ENCODE measurements at regions not wholly inside any gene's neighbourhood (a gene's known extent, or its start where the extent isn't known, plus 50 kb on each side); places are given as distances from the start of the nearest gene placed in this dataset.

DNA sequence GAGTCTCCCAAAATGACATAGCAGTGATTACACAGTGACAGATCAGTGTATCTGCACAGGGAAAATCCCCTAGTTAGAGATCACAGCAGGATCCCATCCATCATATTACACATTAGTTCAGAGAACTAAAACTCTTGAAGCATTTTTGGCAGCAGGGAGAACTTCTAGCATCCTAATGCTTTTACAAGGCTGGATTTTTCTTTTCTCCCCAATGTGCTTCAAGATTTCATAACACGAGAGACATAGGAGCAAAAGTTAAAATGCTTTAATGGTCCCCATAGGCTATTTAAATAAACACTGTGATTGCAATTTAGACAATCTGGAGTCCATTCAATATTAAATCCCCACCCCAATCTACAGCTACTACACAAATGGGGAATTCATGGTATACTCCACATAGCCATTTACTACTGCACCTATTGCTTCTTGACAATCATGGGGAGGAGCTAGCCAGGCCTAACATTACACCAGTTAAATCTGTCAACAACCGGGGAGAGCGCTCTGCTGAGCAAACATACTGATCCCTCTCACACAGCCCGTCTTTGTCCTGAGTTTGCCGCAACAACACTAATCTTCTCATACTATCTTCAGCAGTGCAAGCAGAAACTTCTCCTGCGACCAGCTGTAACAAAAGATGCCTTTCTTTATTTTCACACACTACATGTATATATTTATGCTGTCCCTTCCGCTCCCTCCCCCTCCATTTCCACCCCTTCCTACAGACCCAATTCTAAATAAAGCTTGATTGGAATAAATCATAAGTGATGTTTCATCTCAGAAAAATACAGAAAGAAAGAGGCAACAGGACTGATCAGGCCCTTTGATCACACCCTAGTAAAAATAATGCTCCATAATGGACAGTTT is 120.3 kb upstream of the SOX5 start (continued):
- TF ChIP-seq JUND (CRISPR knock-in tag; IDR thresholded peaks at IDR 0.05) (no peak), ZNF790 (CRISPR knock-in tag; IDR thresholded peaks at IDR 0.05; ENCODE audit: borderline replicate concordance) (no peak), CCDC6 (CRISPR knock-in tag; IDR thresholded peaks at IDR 0.05) (0 out of 2 replicates have a peak, but pooled peaks have one; percentile 43), ZSCAN25 (CRISPR knock-in tag; IDR thresholded peaks at IDR 0.05) (no peak), MBNL3 (CRISPR knock-in tag; conservative IDR thresholded peaks at IDR 0.05) (no peak), PRMT3 (CRISPR knock-in tag; IDR thresholded peaks at IDR 0.05; ENCODE audit: borderline replicate concordance, low read depth) (0 out of 2 replicates have a peak, but pooled peaks have one; percentile 49), ZNF841 (CRISPR knock-in tag; IDR thresholded peaks at IDR 0.05; ENCODE audit: borderline replicate concordance) (no peak), ZNF589 (CRISPR knock-in tag; conservative IDR thresholded peaks at IDR 0.05) (no peak), ZNF10 (CRISPR knock-in tag; IDR thresholded peaks at IDR 0.05; ENCODE audit: borderline replicate concordance, low read depth) (no peak), NBN (conservative IDR thresholded peaks at IDR 0.05) (no peak), TP53 (CRISPR knock-in tag; conservative IDR thresholded peaks at IDR 0.05) (no peak), SATB2 (CRISPR knock-in tag; IDR thresholded peaks at IDR 0.05) (no peak), ZNF619 (CRISPR knock-in tag; IDR thresholded peaks at IDR 0.05) (no peak), KDM5B (CRISPR knock-in tag; IDR thresholded peaks at IDR 0.05; ENCODE audit: borderline replicate concordance) (no peak)
- TF ChIP-seq, protein P1, sequence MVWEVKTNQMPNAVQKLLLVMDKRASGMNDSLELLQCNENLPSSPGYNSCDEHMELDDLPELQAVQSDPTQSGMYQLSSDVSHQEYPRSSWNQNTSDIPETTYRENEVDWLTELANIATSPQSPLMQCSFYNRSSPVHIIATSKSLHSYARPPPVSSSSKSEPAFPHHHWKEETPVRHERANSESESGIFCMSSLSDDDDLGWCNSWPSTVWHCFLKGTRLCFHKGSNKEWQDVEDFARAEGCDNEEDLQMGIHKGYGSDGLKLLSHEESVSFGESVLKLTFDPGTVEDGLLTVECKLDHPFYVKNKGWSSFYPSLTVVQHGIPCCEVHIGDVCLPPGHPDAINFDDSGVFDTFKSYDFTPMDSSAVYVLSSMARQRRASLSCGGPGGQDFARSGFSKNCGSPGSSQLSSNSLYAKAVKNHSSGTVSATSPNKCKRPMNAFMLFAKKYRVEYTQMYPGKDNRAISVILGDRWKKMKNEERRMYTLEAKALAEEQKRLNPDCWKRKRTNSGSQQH (CRISPR knock-in tag; IDR thresholded peaks at IDR 0.05; ENCODE audit: low read depth): no peak
- TF ChIP-seq, protein P2, sequence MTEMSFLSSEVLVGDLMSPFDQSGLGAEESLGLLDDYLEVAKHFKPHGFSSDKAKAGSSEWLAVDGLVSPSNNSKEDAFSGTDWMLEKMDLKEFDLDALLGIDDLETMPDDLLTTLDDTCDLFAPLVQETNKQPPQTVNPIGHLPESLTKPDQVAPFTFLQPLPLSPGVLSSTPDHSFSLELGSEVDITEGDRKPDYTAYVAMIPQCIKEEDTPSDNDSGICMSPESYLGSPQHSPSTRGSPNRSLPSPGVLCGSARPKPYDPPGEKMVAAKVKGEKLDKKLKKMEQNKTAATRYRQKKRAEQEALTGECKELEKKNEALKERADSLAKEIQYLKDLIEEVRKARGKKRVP (CRISPR knock-in tag; IDR thresholded peaks at IDR 0.05): peak in 1 of 2 experiments; percentile 78; a peak in 2 of 4 replicates
- TF ChIP-seq, protein P3, sequence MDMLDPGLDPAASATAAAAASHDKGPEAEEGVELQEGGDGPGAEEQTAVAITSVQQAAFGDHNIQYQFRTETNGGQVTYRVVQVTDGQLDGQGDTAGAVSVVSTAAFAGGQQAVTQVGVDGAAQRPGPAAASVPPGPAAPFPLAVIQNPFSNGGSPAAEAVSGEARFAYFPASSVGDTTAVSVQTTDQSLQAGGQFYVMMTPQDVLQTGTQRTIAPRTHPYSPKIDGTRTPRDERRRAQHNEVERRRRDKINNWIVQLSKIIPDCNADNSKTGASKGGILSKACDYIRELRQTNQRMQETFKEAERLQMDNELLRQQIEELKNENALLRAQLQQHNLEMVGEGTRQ (IDR thresholded peaks at IDR 0.05; ENCODE audit: low read depth, low read length): no peak
- TF ChIP-seq, protein P3 (CRISPR knock-in tag; IDR thresholded peaks at IDR 0.05; ENCODE audit: borderline replicate concordance): no peak
- TF ChIP-seq, protein P4, sequence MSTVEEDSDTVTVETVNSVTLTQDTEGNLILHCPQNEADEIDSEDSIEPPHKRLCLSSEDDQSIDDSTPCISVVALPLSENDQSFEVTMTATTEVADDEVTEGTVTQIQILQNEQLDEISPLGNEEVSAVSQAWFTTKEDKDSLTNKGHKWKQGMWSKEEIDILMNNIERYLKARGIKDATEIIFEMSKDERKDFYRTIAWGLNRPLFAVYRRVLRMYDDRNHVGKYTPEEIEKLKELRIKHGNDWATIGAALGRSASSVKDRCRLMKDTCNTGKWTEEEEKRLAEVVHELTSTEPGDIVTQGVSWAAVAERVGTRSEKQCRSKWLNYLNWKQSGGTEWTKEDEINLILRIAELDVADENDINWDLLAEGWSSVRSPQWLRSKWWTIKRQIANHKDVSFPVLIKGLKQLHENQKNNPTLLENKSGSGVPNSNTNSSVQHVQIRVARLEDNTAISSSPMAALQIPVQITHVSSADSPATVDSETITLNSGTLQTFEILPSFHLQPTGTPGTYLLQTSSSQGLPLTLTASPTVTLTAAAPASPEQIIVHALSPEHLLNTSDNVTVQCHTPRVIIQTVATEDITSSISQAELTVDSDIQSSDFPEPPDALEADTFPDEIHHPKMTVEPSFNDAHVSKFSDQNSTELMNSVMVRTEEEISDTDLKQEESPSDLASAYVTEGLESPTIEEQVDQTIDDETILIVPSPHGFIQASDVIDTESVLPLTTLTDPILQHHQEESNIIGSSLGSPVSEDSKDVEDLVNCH (CRISPR knock-in tag; IDR thresholded peaks at IDR 0.05): no peak
- TF ChIP-seq, protein P5, sequence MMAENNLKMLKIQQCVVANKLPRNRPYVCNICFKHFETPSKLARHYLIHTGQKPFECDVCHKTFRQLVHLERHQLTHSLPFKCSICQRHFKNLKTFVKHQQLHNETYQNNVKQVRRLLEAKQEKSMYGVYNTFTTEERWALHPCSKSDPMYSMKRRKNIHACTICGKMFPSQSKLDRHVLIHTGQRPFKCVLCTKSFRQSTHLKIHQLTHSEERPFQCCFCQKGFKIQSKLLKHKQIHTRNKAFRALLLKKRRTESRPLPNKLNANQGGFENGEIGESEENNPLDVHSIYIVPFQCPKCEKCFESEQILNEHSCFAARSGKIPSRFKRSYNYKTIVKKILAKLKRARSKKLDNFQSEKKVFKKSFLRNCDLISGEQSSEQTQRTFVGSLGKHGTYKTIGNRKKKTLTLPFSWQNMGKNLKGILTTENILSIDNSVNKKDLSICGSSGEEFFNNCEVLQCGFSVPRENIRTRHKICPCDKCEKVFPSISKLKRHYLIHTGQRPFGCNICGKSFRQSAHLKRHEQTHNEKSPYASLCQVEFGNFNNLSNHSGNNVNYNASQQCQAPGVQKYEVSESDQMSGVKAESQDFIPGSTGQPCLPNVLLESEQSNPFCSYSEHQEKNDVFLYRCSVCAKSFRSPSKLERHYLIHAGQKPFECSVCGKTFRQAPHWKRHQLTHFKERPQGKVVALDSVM (CRISPR knock-in tag; IDR thresholded peaks at IDR 0.05): no peak

Measured in HepG2 (cell line).